Iris pigment epithelial cell (primary cell): ENCODE measurements at regions not wholly inside any gene's neighbourhood (a gene's known extent, or its start where the extent isn't known, plus 50 kb on each side); places are given as distances from the start of the nearest gene placed in this dataset.
A peak's percentile ranks its signal among the peaks of the same experiment; 100 is the strongest.

ENCODE experiments used
- DNase-seq: peaks from one replicate; pipeline ENCODE4 v3.0.0-alpha.2; 2011; ENCODE audit warnings: low read depth

GRCh38 chr13:80284290-80284689 lies 56.6 kb downstream of the SPRY2 start:
- no peak for DNase-seq

GRCh38 chr13:80278706-80279105 lies 62.2 kb downstream of the SPRY2 start:
- no peak for DNase-seq

DNA sequence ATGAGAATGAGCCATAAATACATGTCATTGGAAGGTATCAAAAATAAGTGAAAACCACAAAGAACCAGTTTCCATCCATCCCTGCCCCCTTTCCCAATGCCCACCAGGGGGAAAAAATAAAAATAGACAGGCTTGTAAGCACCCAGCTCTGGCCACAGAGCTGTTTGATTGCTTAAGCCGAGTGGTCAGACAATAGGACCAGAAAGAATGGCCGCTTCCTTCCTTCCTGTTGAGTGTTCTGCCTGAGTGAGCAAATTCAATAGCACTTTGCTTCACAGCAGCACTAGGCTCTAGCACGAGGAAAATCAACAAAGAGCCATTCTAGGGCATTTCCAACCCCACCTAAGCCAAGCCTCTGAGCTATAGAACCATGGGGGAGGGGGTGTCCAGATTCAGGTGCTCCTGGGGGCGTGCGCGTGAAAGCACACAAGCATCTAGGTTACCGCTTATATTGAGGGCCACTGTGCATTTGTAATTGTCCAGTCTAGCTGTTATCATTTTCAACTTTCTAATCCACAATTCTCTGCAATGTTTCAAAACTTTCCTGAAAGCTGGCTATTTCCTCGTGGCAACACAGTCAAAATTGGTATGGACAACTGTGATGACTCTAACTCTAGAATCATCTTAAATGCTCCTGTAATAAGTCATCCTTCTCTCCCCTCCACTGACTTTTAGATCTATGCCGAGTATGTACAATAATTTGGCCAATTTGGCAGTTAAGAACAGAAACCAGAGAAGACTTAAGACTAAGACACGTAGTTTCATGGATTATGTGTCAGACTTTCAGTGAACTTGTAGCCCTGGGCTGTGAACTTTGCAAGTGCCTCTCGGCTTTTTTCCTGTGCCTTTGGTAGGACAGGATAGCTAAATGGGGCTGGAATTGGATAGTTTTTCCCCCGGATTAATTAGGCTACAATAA lies 64.3 kb downstream of the SPRY2 start:
- DNase-seq, result peak; percentile 68

DNA sequence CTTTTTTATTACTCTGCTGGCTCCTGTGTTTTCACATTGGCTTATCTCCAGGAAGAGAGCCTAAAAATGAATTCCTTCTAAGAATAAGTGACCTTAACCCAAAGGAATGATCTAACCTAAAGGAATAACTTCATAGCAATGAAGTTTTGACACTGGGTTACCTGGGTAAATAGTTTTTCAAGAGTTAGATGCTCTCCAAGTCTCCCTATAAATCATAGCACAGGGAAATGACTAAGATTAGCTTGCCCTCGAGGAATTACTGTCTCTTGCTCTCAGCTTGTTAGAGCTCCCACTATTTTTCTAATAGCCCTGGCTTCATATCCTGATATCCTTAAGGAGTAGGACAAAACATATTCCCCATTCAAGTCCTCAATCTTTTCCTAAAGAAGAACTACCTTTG lies 66.3 kb downstream of the SPRY2 start:
- DNase-seq, result no peak

- no peak for DNase-seq
Observed at GRCh38 chr13:80273718-80274117, 67.2 kb downstream of the SPRY2 start.

DNA sequence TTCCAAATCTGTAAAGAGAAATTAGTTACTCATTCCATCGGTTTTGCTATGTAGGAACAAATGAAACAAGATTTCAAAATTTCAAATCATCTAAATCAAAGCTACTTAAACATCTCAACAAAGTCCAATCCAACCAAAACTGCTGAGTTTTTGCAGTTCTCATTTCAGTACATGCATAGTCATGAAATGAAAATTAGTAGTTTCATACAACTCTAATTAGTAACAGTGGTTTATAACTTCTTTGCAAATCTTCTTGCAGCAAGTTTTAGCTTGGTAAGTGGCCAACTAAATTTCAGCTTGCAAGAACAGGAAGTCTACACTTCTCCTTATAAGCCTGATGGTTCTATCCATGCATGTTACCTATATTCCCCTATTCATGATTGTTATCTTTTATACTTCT lies 75.6 kb downstream of the SPRY2 start:
- DNase-seq, result no peak

- no peak for DNase-seq
Observed at GRCh38 chr13:80263745-80264513, 77.0 kb downstream of the SPRY2 start.

DNA sequence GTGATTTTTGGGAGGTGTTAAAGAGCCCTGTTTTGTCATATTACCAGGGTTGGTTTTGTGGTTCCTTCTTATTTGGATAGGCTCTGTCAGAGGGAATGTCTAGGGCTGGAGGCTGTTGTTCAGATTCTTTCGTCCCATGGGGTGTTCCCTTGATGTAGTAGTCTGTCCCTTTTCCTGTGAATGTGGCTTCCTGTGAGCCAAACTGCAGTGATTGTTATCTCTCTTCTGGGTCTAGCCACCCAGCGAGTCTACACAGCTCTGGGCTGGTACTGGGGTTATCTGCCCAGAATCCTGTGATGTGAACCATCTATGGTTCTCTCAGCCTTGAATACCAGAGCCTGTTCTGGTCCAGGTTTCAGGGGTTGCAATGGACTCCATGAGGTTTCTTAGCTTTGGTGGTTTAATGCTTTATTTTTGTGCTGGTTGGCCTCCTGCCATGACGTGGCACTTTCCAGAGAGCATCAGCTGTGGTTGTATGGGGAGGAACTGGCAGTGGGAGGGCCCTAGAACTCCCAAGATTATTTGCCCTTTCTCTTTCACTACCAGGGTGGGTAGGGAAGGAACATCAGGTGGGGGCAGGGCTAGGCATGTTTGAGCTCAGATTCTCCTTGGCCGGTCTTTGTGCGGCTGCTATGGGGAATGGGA lies 78.8 kb downstream of the SPRY2 start:
- no peak for DNase-seq

DNA sequence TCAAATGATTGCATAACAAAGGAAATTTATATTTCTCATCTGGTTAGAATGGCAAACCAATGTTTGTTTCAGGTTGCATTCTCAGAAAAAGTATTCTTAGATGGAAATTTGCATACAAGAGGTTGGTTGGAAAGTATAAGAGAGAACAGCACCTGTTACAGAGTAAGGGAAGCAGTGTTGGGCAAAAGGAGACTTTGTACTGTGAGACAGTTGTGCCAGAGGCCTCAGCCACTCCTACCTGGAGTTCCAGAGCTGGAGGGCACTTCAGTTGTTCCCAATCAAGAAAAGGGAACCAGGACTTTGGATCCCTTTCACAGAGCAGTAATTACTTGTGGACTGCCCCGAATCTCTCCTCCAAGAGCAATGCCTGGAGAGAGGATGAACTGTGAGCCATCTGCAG lies 81.8 kb downstream of the SPRY2 start:
- no peak for DNase-seq

- no peak for DNase-seq
Observed at GRCh38 chr13:80256352-80256932, 84.5 kb downstream of the SPRY2 start.

DNA sequence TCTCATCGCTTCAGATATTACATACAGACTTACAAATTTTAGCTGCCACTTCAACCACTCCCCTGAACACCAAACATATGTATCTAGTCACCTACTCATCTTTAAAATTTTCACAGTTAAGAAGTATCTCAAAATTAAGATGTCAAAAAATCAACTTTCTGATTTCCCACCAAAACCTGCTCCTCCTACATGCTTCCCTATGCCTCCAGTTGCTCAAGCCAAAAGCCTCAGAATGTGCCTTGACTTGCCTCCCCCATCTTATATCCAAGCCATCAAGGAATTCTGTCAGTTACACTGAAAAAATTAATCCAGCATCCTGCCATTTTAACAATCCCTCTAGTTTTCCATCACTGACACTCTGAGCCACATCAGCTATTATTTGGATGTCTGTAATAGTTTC lies 85.0 kb downstream of the SPRY2 start:
- DNase-seq, result no peak

- DNase-seq, result peak; percentile 77
Observed at GRCh38 chr13:80251403-80251802, 89.5 kb downstream of the SPRY2 start.

DNA sequence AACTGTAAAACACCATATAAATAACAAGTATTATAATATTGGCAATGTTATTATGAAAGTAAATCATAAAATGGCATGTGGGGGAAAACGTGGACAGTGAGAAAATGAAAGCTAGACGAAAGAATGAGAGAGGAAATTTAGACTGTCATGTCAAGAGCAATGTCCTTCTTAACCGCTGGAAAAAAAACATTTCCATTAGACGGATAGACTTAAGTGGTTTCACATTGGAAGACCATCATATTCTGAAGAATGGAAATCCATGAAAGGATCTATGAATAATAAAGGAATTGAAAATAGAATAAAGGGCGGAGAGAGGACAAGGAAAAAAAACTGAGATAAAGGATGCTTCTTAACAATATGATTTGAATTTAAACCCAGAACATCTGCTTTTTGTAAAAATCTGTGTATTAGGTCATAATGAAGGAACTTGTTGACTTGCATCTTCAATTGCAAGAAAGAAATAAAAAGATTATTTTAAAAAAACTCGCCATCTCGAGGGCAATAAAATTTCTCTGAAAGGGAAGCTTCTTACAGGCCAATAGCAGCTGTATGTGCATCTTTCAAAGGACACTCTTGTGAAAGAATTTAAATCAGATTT lies 90.6 kb downstream of the SPRY2 start:
- no peak for DNase-seq

DNA sequence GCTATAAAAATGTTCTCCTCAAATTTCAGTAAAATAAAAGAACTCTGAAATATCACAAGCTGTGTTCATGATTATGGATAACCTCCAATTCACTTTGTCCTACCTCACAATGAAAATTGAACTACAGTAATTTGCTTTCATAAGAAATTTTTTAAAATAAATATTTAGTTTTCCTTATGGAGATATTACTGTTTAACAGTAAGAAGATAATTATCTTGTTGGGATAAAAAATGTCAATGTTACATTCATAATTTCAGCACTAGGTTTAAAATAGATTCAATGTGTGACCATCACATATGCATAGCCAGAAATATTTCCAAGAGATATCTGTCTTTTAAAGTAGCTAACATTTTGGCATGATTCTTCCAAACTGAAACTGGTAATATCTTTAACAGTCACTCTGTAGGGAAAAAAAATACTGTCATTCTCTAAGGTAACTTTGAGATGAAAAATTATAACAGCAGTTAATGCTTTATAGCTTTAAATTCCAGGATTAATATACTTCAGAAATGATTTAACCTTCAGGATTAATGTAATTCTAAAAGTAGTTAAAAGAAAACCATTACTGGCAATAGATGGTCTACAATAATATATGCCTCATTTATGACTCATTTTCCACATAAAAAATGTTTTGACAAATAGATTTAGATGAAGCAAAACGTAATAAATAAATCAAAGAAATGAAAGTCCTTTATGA lies 91.3 kb downstream of the SPRY2 start:
- no peak for DNase-seq

DNA sequence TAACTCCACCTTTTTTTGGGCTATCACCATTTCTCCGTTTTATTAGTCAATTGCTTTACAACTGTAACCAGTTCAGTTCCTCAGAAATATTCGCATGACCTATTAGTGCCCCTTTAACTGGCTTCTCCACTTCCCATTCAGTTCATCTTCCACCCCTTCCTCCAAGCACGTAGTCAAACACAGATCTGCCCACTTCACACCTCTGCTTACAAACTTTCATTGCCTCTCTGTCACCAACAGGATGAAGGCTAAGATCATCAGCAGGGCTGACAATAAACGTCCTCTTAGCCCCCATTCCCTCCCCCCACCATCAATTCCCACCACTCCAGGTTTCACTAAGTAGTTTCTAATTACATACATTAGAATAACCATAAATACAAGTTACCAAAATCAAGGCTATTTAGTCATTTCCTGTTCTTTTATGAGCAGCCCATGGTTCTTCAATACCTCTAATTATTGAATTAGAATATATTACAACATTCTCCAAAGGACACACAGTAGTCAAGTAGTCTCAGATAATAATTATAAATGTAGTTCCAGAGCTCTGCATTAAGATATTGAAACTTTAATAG lies 95.7 kb downstream of the SPRY2 start:
- no peak for DNase-seq

DNA sequence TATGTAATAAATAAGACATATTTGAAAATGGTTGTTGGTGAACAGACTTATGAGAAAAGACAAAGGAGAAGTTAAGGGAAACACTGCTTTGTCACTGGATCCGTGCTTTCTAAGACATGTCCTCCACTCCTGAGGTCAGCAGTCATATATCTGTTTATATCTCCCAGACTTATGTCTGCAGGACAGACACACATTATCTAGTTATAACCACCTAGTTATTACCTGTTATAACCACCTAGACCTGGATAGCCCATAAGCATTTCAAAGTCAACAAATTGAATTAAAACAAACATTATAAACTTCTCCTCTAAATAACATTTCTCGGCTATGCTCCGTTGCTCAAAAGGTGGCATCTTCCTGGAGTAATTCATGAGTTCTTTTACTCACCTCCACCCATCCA lies 96.4 kb downstream of the SPRY2 start:
- DNase-seq, result no peak

GRCh38 chr13:80242728-80243427 lies 98.0 kb downstream of the SPRY2 start:
- DNase-seq, result no peak

GRCh38 chr13:80239571-80240255 lies 101.2 kb downstream of the SPRY2 start:
- peak; percentile 53 for DNase-seq

DNA sequence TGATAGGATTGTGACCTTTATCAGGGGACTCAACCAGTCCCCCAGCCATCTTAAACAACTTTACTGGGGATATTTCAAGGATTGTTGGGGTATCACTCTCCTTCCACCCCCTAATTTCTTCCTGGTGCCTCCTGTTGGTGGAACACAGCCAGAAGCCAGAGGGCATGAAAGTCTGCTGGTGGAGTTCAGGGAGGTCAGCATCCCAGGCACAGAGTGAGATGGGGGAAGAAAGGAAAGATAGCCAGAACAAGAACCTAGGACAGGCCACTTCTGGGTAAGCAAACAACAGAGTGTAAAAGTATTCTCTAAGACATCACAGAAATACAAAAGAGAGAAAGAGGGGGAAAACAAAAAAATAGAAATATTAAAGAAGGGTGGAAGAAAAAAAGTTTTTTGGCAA lies 101.8 kb downstream of the SPRY2 start:
- DNase-seq, result no peak

GRCh38 chr13:80237646-80238045 lies 103.3 kb downstream of the SPRY2 start:
- DNase-seq, result peak; percentile 47
